Ovary (tissue), 7 donors: ENCODE measurements at regions not wholly inside any gene's neighbourhood (a gene's known extent, or its start where the extent isn't known, plus 50 kb on each side); places are given as distances from the start of the nearest gene placed in this dataset.

Experiments
- DNase-seq, 5 donors: peaks; one replicate each; pipeline ENCODE4 v3.0.0-alpha.2; 2019 to 2020
- H3K27ac ChIP-seq, 2 donors: fragments of 200-600 bp; one replicate each; pipeline versions ENCODE4 v1.5.1 to v1.8.0; 2019 to 2022
- H3K27me3 ChIP-seq: fragments of 200-600 bp; one replicate; pipeline ENCODE4 v1.8.0; 2022
- H3K36me3 ChIP-seq: fragments of 200-600 bp; sonication (generic); one replicate; pipeline ENCODE4 v1.5.1; 2019
- H3K4me1 ChIP-seq: one replicate; pipeline ENCODE4 v1.8.1; 2013; ENCODE audit warnings: mild to moderate bottlenecking, moderate library complexity; ENCODE audit not compliant: insufficient read depth
- H3K4me3 ChIP-seq: fragments of 200-600 bp; sonication (generic); one replicate; pipeline ENCODE4 v1.5.1; 2017
- H3K9me3 ChIP-seq, 2 donors: fragments of 200-600 bp in 1 of 2; sonication (generic) in 1 of 2; one replicate each; pipeline versions ENCODE4 v1.5.1 to v1.8.1; 2013 to 2019; ENCODE audit warnings: mild to moderate bottlenecking in 1 of 2, moderate library complexity in 1 of 2
- CTCF ChIP-seq, 3 donors: fragments of 450-650 bp in 2 of 3; fragments of 200-600 bp in 1 of 3; IDR thresholded peaks; one replicate each; pipeline versions ENCODE4 v1.5.1 to v1.8.0; 2016 to 2022; ENCODE audit warnings: antibody characterized with exemption in 3 of 3, mild to moderate bottlenecking in 1 of 3
- EP300 ChIP-seq: sonication (generic); formaldehyde crosslinking; IDR thresholded peaks from one replicate; pipeline ENCODE4 v1.6.1; 2017; ENCODE audit warnings: antibody characterized with exemption
- POLR2A ChIP-seq: fragments of 450-650 bp; IDR thresholded peaks from one replicate; pipeline ENCODE4 v1.6.1; 2017; ENCODE audit warnings: antibody characterized with exemption, mild to moderate bottlenecking, moderate library complexity
- whole genome bisulfite sequencing, 3 donors: extraction: QIAGEN DNeasy Blood & Tissue Kit in 1 of 3; methylation state at CpG; one replicate each; pipeline versions ENCODE4 v1.1.5 to v1.1.7; 2013 to 2017; 5-methylcytosine and 5-hydroxymethylcytosine counted together
- intact Hi-C, 4 donors: fragments of 100-400 bp; cut with DNase I; formaldehyde crosslinking; loops; one replicate each; pipeline versions ENCODE4 v1.11.0 to v1.15.1; 2022 to 2023
- donor health status: DM: no; HTN: no; CAD: no; lungs with moderate emphysema.
- donor health status: DM: no; HTN: no; CAD: no.
- donor health status: Bipolar disorder and iron deficiency.
- donor health status: DM: no; HTN: no; CAD: no.
- donor health status: DM: yes; HTN: yes; CAD: no.

GRCh38 chr12:77130193-77130592 is 64.8 kb upstream of the E2F7 start:
- Histone ChIP-seq H3K27me3 (no peaks in the 10 kb centered on the region), H3K36me3 (no peaks in the 10 kb centered on the region), H3K4me3 (no peak overlapping the region), H3K27ac (no peak overlapping the region), H3K4me1 (no peaks in the 10 kb centered on the region), H3K9me3 (no peaks in the 10 kb centered on the region)
- TF ChIP-seq EP300 (no peak), POLR2A (no peak), CTCF (IDR thresholded peaks at IDR 0.05) (no peak)
- WGBS, 3 donors = 57 to 65% (median 64%) methylated on average over 6 of the region's 6 CpGs
- intact Hi-C loops = no loop called here
- no peak for DNase-seq

GRCh38 chr12:77124767-77125166 is 59.4 kb upstream of the E2F7 start:
- no peak for TF ChIP-seq CTCF (IDR thresholded peaks at IDR 0.05)
- TF ChIP-seq POLR2A = no peak
- no peak for TF ChIP-seq EP300
- H3K36me3 ChIP-seq = no peaks in the 10 kb centered on the region
- intact Hi-C loops = no loop called here
- 76 to 77% (median 77%) methylated on average over 2 of the region's 2 CpGs for whole genome bisulfite sequencing, 3 donors
- no peak for DNase-seq
- H3K9me3 ChIP-seq = no peaks in the 10 kb centered on the region
- no peaks in the 10 kb centered on the region for H3K27me3 ChIP-seq
- no peak overlapping the region for H3K4me3 ChIP-seq
- H3K27ac ChIP-seq = no peak overlapping the region
- H3K4me1 ChIP-seq = no peaks in the 10 kb centered on the region

- intact Hi-C loops = no loop called here
- DNase-seq = no peak
- Histone ChIP-seq H3K27me3 (no peaks in the 10 kb centered on the region), H3K9me3 (no peaks in the 10 kb centered on the region), H3K36me3 (no peaks in the 10 kb centered on the region), H3K4me3 (no peak overlapping the region), H3K27ac (no peak overlapping the region), H3K4me1 (no peaks in the 10 kb centered on the region)
- TF ChIP-seq CTCF (IDR thresholded peaks at IDR 0.05) (no peak), EP300 (no peak), POLR2A (no peak)
Observed at GRCh38 chr12:77122661-77123060, 57.3 kb upstream of the E2F7 start.

DNA sequence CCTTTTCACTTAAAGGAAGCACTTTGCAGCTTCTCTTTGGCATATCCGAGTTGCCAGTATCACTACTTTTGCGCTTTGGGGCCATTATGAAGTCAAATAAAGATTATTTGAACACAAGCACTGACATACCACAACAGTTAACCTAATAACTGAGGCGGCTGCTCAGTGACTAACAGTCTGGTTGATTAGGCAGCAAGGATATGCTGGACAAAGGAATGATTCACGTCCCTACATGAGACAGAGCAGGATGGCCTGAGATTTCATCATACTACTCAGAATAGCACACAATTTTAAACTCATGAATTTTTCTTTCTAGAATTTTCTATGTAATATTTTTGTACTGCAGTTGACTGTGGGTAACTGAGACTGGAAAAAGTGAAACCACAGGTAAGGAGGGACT is 56.9 kb upstream of the E2F7 start:
- Histone ChIP-seq H3K4me1 (no peaks in the 10 kb centered on the region), H3K4me3 (no peak overlapping the region), H3K27ac (no peak overlapping the region), H3K27me3 (no peaks in the 10 kb centered on the region), H3K36me3 (no peaks in the 10 kb centered on the region), H3K9me3 (no peaks in the 10 kb centered on the region)
- WGBS, 3 donors = 46 to 64% (median 59%) methylated on average over 4 of the region's 4 CpGs
- intact Hi-C loops = no loop called here
- no peak for DNase-seq
- TF ChIP-seq POLR2A (no peak), EP300 (no peak), CTCF (IDR thresholded peaks at IDR 0.05) (no peak)
